Kidney epithelial cell (primary cell): ENCODE measurements at regions not wholly inside any gene's neighbourhood (a gene's known extent, or its start where the extent isn't known, plus 50 kb on each side); places are given as distances from the start of the nearest gene placed in this dataset.

Experiments
- DNase-seq: peaks from one replicate; pipeline ENCODE4 v3.0.0-alpha.2; 2010; ENCODE audit warnings: low read depth
- H3K27me3 ChIP-seq: 2 replicates; pipeline ENCODE4 v1.6.0; 2011; ENCODE audit warnings: low read length; ENCODE audit not compliant: control insufficient read depth, insufficient read depth
- H3K36me3 ChIP-seq: 2 replicates; pipeline ENCODE4 v1.5.1; 2011; ENCODE audit warnings: low read length; ENCODE audit not compliant: control insufficient read depth, insufficient read depth
- H3K4me3 ChIP-seq: 2 replicates; pipeline ENCODE4 v1.5.1; 2011; ENCODE audit warnings: low read depth, mild to moderate bottlenecking, control low read depth, low read length
- TF ChIP-seq, protein P1 (sequence below): IDR thresholded peaks from 2 replicates; pipeline ENCODE4 v1.5.1; 2011; ENCODE audit warnings: mild to moderate bottlenecking, moderate library complexity, low read length, control low read depth, inconsistent platforms; ENCODE audit not compliant: insufficient read depth, poor library complexity, severe bottlenecking

DNA sequence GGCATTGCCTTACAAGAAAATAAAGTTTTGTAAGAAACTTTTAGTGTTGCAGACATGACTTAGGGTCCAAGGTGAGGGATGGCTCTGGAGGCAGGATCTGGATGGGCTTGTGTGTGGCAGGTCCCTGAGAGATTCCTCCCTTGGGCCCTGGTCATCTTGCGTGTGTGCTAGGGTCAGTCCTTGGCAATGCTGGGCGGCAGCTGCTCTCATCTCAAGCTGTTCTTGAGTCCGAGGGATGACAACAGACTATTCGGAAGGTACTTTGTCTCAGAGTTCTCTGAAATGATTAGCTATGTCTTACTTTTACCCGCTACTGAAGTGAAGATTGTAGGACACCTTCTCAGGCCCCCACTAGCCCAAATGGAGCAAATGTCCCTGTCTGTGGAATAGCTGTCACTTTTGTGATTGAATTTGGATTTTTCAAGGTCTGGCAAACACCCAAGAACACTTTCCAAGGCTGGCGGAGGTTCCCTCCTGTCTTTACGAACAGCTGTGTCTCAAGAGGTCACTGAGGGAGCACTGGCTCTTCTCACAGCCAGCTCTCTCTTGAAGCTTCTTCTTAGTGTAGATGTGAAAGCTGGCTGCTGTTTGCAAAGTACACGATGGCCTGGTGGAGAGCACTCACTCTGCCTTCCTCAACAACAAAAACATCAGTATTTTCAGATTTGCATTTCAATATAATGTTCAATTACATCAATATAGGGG, 253.6 kb downstream of the STK31 start:
- TF ChIP-seq, protein P1, sequence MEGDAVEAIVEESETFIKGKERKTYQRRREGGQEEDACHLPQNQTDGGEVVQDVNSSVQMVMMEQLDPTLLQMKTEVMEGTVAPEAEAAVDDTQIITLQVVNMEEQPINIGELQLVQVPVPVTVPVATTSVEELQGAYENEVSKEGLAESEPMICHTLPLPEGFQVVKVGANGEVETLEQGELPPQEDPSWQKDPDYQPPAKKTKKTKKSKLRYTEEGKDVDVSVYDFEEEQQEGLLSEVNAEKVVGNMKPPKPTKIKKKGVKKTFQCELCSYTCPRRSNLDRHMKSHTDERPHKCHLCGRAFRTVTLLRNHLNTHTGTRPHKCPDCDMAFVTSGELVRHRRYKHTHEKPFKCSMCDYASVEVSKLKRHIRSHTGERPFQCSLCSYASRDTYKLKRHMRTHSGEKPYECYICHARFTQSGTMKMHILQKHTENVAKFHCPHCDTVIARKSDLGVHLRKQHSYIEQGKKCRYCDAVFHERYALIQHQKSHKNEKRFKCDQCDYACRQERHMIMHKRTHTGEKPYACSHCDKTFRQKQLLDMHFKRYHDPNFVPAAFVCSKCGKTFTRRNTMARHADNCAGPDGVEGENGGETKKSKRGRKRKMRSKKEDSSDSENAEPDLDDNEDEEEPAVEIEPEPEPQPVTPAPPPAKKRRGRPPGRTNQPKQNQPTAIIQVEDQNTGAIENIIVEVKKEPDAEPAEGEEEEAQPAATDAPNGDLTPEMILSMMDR, result no peak
- no peaks in the 10 kb centered on the region for H3K36me3 ChIP-seq
- H3K4me3 ChIP-seq, result no peak overlapping the region
- H3K27me3 ChIP-seq, result no peaks in the 10 kb centered on the region
- no peak for DNase-seq

DNA sequence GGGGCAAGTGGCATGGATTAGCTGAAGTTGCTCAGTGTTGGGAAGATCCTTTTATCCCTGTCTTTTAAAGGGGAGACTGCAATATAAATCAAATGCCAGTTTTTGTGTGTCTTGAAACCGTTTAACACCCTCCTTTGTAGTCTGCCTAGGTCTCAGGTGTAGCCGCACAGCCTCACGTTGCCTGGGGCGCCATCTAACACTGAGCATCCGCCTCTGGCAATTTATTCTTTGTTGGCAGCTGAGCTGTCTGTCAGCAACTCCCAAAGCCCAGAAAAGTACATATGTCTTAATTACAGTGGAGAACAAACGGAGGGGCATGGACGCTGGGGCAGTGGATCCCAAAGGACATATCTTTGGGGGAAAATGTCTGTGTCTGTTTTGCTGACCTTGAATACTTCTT, 254.7 kb downstream of the STK31 start:
- no peaks in the 10 kb centered on the region for H3K36me3 ChIP-seq
- no peaks in the 10 kb centered on the region for H3K27me3 ChIP-seq
- TF ChIP-seq, protein P1, result no peak
- no peak for DNase-seq
- no peak overlapping the region for H3K4me3 ChIP-seq

DNA sequence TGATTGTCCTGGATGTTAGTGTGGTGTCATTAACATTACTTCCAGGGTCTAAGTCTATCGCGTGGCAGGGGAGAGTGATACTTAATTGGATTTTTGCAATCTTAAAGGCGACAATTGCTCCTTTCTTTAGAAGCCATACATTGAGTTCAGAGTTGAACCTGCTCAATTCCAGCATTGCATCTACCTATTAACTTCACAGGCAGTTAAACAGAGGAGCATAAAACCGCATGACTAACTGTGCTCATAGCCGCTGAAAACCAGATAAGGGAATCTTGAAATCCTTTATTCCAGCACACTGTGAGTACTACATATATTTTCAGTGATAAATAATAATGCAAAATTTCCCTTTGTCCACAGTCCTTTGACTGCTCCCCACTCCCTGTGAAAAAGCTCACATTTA, 255.3 kb downstream of the STK31 start:
- TF ChIP-seq, protein P1, result no peak
- H3K36me3 ChIP-seq, result no peaks in the 10 kb centered on the region
- no peaks in the 10 kb centered on the region for H3K27me3 ChIP-seq
- DNase-seq, result no peak
- no peak overlapping the region for H3K4me3 ChIP-seq

DNA sequence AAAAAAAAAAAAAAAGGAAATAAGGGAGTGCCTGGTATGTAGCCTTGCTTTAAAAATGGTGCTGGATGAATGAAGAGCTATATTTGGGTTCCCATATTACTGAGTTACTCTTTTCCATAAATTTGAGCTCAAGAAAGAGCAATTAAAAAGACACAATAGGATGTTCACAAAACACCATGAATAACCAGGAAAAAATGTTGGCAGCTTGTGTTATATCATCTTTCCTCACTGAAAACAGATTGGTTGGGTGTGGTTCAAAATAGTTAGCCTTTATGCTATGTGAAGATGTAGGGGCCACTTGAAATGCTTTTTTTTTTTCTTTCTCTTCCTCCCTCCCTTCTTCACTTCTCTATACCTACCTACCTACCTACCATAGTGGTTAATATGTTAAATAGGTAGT, 256.9 kb downstream of the STK31 start:
- no peak for DNase-seq
- H3K4me3 ChIP-seq, result no peak overlapping the region
- H3K27me3 ChIP-seq, result no peaks in the 10 kb centered on the region
- no peaks in the 10 kb centered on the region for H3K36me3 ChIP-seq
- TF ChIP-seq, protein P1, result no peak

DNA sequence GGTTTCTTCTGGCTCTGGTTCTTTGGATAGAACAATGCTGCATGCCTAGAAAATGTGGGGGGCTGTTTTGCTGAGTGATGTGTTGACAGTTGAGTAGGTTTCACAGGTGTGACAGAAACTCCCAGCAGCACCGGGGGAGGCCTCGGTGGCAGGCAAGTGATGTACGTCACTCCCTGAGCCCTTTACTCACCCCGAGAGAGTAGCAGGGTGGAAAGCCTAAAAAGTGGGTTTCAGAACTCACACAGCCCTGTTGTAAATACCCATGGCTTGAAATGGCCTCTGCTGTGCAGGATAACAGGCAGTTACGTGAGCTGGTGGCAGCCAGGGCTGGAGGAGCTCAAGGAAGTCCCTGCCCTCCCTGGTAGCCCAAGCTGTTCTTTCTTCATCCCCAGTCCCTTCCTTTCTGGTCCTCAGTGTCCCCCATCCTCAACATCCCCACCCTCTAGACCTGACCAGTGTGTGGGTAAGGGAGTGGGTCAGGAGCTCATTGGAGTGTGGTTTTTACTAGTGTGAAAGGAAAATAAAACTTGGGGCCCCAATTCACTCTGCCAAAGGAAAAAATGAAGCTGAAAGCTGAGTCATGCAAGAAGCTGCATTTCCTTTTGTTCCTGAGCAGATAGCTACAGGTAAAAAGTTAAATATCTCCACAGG, 258.1 kb downstream of the STK31 start:
- Histone ChIP-seq H3K36me3 (no peaks in the 10 kb centered on the region), H3K27me3 (no peaks in the 10 kb centered on the region), H3K4me3 (no peak overlapping the region)
- TF ChIP-seq, protein P1, result no peak
- DNase-seq, result no peak
